Breast epithelium (tissue), 3 donors: ENCODE measurements at regions not wholly inside any gene's neighbourhood (a gene's known extent, or its start where the extent isn't known, plus 50 kb on each side); places are given as distances from the start of the nearest gene placed in this dataset.

ENCODE experiments used
- POLR2A ChIP-seq: fragments of 450-650 bp; IDR thresholded peaks from one replicate; pipeline ENCODE4 v1.6.1; 2016; ENCODE audit warnings: antibody characterized with exemption, mild to moderate bottlenecking, moderate library complexity
- POLR2AphosphoS5 ChIP-seq, 3 donors: sonication (generic); formaldehyde crosslinking; IDR thresholded peaks; one replicate each; pipeline ENCODE4 v1.6.1; 2017; ENCODE audit warnings: antibody characterized with exemption in 3 of 3
- TF ChIP-seq, protein P1 (sequence below), 3 donors: fragments of 450-650 bp; IDR thresholded peaks; one replicate each; pipeline ENCODE4 v1.5.1; 2016 to 2017; ENCODE audit warnings: antibody characterized with exemption in 3 of 3, mild to moderate bottlenecking in 3 of 3, moderate library complexity in 3 of 3

GRCh38 chr2:51633073-51633472, 601.1 kb upstream of the NRXN1 start:
- TF ChIP-seq POLR2A (no peak), POLR2AphosphoS5 (IDR thresholded peaks at IDR 0.05) (no peak)
- TF ChIP-seq, protein P1, sequence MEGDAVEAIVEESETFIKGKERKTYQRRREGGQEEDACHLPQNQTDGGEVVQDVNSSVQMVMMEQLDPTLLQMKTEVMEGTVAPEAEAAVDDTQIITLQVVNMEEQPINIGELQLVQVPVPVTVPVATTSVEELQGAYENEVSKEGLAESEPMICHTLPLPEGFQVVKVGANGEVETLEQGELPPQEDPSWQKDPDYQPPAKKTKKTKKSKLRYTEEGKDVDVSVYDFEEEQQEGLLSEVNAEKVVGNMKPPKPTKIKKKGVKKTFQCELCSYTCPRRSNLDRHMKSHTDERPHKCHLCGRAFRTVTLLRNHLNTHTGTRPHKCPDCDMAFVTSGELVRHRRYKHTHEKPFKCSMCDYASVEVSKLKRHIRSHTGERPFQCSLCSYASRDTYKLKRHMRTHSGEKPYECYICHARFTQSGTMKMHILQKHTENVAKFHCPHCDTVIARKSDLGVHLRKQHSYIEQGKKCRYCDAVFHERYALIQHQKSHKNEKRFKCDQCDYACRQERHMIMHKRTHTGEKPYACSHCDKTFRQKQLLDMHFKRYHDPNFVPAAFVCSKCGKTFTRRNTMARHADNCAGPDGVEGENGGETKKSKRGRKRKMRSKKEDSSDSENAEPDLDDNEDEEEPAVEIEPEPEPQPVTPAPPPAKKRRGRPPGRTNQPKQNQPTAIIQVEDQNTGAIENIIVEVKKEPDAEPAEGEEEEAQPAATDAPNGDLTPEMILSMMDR (IDR thresholded peaks at IDR 0.05): no peak
